Spinal cord (tissue), 9 donors: ENCODE measurements at regions not wholly inside any gene's neighbourhood (a gene's known extent, or its start where the extent isn't known, plus 50 kb on each side); places are given as distances from the start of the nearest gene placed in this dataset.
A peak's percentile ranks its signal among the peaks of the same experiment; 100 is the strongest.

ENCODE experiments used
- DNase-seq, 6 donors: peaks; one replicate each; pipeline versions ENCODE4 v3.0.0 to v3.0.0-alpha.2; 2013 to 2015; ENCODE audit warnings: low spot score in 6 of 6, low read depth in 4 of 6
- H3K27ac ChIP-seq: one replicate; pipeline ENCODE4 v1.5.1; 2013; ENCODE audit warnings: low read depth, low read length, control low read depth
- H3K27me3 ChIP-seq: one replicate; pipeline ENCODE4 v1.6.1; 2013; ENCODE audit warnings: low read length; ENCODE audit not compliant: control insufficient read depth, insufficient read depth
- H3K36me3 ChIP-seq: one replicate; pipeline ENCODE4 v1.6.1; 2013; ENCODE audit warnings: low read length; ENCODE audit not compliant: control insufficient read depth, insufficient read depth
- H3K4me1 ChIP-seq: one replicate; pipeline ENCODE4 v1.6.1; 2013; ENCODE audit warnings: low read length; ENCODE audit not compliant: control insufficient read depth, insufficient read depth
- H3K4me3 ChIP-seq: one replicate; pipeline ENCODE4 v1.5.1; 2013; ENCODE audit warnings: low read depth, low read length, control low read depth
- H3K9me3 ChIP-seq: one replicate; pipeline ENCODE4 v1.6.1; 2013; ENCODE audit warnings: low read length; ENCODE audit not compliant: control insufficient read depth, insufficient read depth
- WGBS: methylation state at CpG from one replicate; pipeline ENCODE4 v1.1.5; 2013; ENCODE audit warnings: missing lambda C conversion rate; ENCODE audit not compliant: insufficient coverage; 5-methylcytosine and 5-hydroxymethylcytosine counted together
- donor health status: healthy.

DNA sequence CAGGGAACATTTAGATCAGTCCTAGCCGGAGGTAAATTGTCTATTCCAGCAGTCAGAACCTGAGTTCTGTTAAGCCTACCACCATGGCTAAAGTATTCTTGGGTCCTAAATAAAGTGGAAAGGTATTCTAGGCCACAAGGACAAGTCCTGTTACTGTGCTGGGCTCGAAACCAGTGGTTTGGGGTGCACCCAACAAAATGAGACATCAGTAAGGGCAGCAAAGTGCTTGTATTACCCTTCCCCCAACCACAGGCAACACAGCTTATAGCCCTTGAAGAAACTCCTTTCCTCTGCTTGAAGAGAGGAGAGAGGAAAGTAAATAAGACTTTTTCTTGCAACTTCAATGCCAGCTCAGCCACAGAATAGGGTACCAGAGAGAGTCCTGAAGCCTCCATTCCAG is 1345.6 kb downstream of the PCDH18 start:
- DNase-seq: no peak
- Histone ChIP-seq H3K4me1 (no peaks in the 10 kb centered on the region), H3K4me3 (no peak overlapping the region), H3K27ac (no peak overlapping the region), H3K36me3 (no peaks in the 10 kb centered on the region), H3K27me3 (no peaks in the 10 kb centered on the region), H3K9me3 (no peaks in the 10 kb centered on the region)
- no CpG with 5 or more reads among the region's 2 CpGs for WGBS

- DNase-seq: no peak
- no peaks in the 10 kb centered on the region for H3K36me3 ChIP-seq
- WGBS: 80% methylated on average over 1 of the region's 4 CpGs
Observed at GRCh38 chr4:136183513-136183912, 1348.8 kb downstream of the PCDH18 start.

DNA sequence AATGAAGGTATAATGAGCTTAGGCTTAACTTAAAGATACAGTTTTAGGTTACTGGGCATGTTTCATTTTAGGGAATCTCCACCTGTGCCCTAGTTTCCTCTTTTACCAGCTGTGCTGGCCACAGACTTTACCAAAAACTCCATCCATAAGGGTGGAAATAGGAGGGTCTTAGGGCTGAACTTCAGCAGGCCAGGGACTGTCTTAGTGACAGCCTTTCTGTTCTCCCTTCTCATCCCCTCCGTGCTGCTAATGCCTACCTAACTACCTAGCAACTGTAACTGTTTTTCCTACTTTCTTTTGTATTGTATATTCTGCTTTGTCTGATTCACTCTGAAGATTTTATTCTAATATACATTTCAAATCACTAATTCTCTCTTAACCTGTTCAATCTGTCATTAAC is 1375.3 kb downstream of the PCDH18 start:
- no peak overlapping the region for H3K27ac ChIP-seq
- H3K27me3 ChIP-seq: no peaks in the 10 kb centered on the region
- H3K4me1 ChIP-seq: no peaks in the 10 kb centered on the region
- no peaks in the 10 kb centered on the region for H3K9me3 ChIP-seq
- no peak for DNase-seq
- H3K4me3 ChIP-seq: no peak overlapping the region
- no peaks in the 10 kb centered on the region for H3K36me3 ChIP-seq
- WGBS: no CpG with 5 or more reads among the region's 1 CpG

More at GRCh38 chr4:136183513-136183912, 1348.8 kb downstream of the PCDH18 start:
- H3K4me1 ChIP-seq: no peaks in the 10 kb centered on the region
- no peaks in the 10 kb centered on the region for H3K9me3 ChIP-seq
- no peaks in the 10 kb centered on the region for H3K27me3 ChIP-seq
- no peak overlapping the region for H3K4me3 ChIP-seq
- H3K27ac ChIP-seq: no peak overlapping the region

DNA sequence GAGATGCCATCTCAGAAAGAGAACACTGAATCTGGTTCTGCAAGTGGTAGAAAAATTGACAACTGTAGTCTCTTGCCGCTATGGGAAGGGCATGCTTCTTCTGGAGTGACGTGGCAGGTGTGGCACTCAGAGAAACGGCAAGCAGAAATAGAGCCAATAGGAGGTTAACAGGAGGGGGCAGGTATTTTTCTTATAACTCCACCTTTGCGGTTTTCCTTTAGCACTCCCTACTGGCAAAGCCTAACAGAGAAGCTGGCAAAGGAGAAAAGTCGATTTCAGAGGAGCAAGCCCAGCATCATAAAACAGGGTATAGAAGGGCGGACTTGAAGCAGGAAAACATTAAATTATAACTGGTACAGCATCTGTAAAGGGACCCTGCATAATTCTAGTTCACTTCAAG is 1382.2 kb downstream of the PCDH18 start:
- no CpG with 5 or more reads among the region's 6 CpGs for WGBS
- no peak overlapping the region for H3K4me3 ChIP-seq
- H3K36me3 ChIP-seq: no peaks in the 10 kb centered on the region
- no peaks in the 10 kb centered on the region for H3K27me3 ChIP-seq
- H3K27ac ChIP-seq: no peak overlapping the region
- peaks cover 5% of the 10 kb centered on the region for H3K9me3 ChIP-seq
- DNase-seq: no peak
- H3K4me1 ChIP-seq: no peaks in the 10 kb centered on the region

GRCh38 chr4:136136601-136137000 is 1395.7 kb downstream of the PCDH18 start:
- no peak overlapping the region for H3K27ac ChIP-seq
- DNase-seq: peak in 2 of 6 donors; percentile 10 to 49
- no peaks in the 10 kb centered on the region for H3K36me3 ChIP-seq
- WGBS: no CpG with 5 or more reads among the region's 3 CpGs
- H3K4me3 ChIP-seq: no peak overlapping the region
- H3K9me3 ChIP-seq: no peaks in the 10 kb centered on the region
- H3K27me3 ChIP-seq: no peaks in the 10 kb centered on the region
- H3K4me1 ChIP-seq: no peaks in the 10 kb centered on the region

- 100% methylated on average over 1 of the region's 1 CpG for WGBS
- Histone ChIP-seq H3K4me1 (no peaks in the 10 kb centered on the region), H3K27ac (no peak overlapping the region), H3K36me3 (no peaks in the 10 kb centered on the region), H3K9me3 (no peaks in the 10 kb centered on the region), H3K27me3 (no peaks in the 10 kb centered on the region), H3K4me3 (no peak overlapping the region)
- no peak for DNase-seq
Observed at GRCh38 chr4:136124251-136124745, 1408.0 kb downstream of the PCDH18 start.

DNA sequence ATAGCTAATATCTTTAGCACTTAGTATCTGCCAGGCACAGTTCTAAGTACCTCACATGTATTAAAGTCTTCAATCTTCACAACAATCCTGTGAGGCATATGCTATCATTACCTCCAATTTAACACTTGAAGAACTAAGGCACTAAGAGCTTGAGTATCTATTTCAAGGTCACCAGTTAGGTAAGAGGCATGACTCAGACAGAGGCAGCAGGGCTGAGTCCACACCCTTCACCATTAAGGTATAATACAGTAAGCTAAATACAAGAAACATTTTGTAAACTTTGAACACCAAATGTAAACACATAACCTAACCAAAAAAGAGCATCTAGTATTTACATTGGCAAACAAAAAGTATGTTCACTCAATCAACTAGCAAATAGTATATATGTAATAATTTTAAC is 1410.9 kb downstream of the PCDH18 start:
- Histone ChIP-seq H3K36me3 (no peaks in the 10 kb centered on the region), H3K4me3 (no peak overlapping the region), H3K4me1 (no peaks in the 10 kb centered on the region), H3K27me3 (no peaks in the 10 kb centered on the region), H3K9me3 (no peaks in the 10 kb centered on the region), H3K27ac (no peak overlapping the region)
- no peak for DNase-seq

GRCh38 chr4:136113921-136114320 is 1418.4 kb downstream of the PCDH18 start:
- Histone ChIP-seq H3K4me3 (no peak overlapping the region), H3K9me3 (no peaks in the 10 kb centered on the region), H3K36me3 (no peaks in the 10 kb centered on the region), H3K27ac (no peak overlapping the region), H3K4me1 (no peaks in the 10 kb centered on the region), H3K27me3 (no peaks in the 10 kb centered on the region)
- DNase-seq: no peak
- 43% methylated on average over 2 of the region's 2 CpGs for WGBS

DNA sequence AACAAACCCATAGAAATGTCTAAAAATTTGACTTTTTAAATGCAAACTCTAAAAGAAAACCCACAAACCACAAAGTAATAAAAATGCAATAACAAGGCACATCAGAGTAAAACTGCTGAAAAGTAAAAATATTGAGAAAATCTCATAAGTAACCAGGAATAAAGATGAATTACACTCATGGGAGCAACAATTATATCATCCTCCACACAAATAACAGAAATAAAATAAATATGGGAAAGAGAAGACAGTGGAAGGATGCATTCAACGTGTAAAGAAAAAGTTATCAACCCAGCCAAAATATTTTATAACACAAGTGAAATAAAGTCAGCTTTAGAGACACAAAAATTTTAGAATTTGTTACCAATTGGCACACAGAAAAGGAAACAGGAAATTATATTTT is 1420.2 kb downstream of the PCDH18 start:
- Histone ChIP-seq H3K4me1 (no peaks in the 10 kb centered on the region), H3K4me3 (no peak overlapping the region), H3K27ac (no peak overlapping the region), H3K27me3 (no peaks in the 10 kb centered on the region), H3K36me3 (no peaks in the 10 kb centered on the region), H3K9me3 (no peaks in the 10 kb centered on the region)
- no CpG with 5 or more reads among the region's 1 CpG for WGBS
- DNase-seq: no peak

GRCh38 chr4:136106753-136107152 is 1425.5 kb downstream of the PCDH18 start:
- no peaks in the 10 kb centered on the region for H3K9me3 ChIP-seq

More at GRCh38 chr4:136106753-136107152, 1425.5 kb downstream of the PCDH18 start:
- H3K27ac ChIP-seq: no peak overlapping the region
- DNase-seq: no peak
- no peak overlapping the region for H3K4me3 ChIP-seq
- WGBS: no CpG with 5 or more reads among the region's 1 CpG
- H3K27me3 ChIP-seq: no peaks in the 10 kb centered on the region
- no peaks in the 10 kb centered on the region for H3K4me1 ChIP-seq
- H3K36me3 ChIP-seq: no peaks in the 10 kb centered on the region
